Fibroblast of skin of left quadriceps (primary cell): ENCODE measurements at regions not wholly inside any gene's neighbourhood (a gene's known extent, or its start where the extent isn't known, plus 50 kb on each side); places are given as distances from the start of the nearest gene placed in this dataset.

ENCODE experiments used
- DNase-seq, 2 experiments: peaks; one replicate each; pipeline ENCODE4 v3.0.0-alpha.2; 2013; ENCODE audit warnings: low read depth in 2 of 2

DNA sequence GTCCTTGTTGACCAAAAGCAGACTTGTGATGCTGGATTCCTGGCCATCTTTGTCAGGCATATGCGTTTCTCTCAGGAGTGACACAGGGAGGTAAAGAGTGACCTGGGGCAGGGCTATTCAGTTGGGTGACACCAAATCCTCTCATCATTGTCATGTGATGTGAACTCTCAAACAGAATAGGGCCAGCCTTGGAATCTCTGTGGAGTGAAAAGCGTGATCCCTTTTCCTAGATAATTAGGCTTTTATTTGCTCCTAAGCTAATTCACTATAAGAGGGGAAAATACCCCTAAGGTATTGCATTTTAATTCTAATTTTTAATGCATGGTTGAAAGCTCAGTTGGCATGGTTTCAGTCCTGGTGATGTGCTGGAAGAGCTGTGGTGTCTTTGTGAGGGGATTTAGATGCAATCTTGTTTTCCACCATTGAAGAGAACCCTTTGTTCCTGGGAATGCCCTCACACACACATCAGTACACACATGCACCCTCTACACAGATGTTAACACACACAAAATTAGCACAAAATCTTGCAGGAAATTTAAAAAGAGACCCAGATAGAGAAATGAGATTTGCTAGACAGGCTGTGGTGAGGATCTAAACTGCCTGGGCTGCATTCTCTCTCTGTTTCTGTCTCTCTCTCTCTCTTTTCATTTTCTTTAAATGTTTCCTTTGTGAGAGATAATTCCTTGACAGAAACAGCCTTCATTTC, 349.9 kb downstream of the TSN start:
- no peak for DNase-seq

DNA sequence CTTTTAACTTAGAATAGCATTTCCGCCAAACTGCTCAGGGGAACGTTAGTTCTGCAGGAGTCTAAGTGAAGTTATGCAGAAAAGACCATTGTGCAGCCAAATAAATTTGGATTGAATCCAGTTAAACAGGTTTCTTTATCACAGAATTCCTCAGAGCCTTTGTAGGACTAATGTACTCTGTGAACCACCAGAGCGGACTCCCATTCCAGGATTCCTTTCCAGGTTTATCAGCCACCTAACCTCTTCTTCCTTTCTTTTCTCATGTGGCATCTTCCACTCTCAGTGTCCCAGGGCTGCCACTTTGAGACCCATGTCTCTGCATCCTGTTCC, 350.4 kb downstream of the TSN start:
- no peak for DNase-seq

GRCh38 chr2:122108186-122108585, 352.7 kb downstream of the TSN start:
- DNase-seq = no peak

GRCh38 chr2:122112216-122113005, 357.0 kb downstream of the TSN start:
- DNase-seq = no peak

DNA sequence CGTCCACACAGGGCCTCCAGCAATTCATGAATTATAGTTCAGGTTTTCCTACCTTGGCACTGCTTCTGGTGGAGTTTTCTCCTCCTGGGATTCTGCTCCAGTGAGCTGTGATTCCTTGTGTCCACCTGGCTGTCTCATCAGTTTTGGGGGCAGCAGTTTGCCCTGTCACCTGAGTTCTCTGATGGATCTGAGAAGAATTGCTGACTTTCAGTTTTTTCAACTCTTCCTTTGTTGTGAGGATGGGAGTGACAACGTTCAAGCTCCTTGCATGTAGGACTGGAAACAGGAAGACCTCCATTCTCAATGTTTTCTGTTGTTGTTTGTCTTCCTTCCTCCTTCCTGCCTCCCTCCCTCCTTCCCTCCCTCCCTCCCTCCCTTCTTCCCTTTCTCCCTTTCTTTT, 359.0 kb downstream of the TSN start:
- DNase-seq = no peak

DNA sequence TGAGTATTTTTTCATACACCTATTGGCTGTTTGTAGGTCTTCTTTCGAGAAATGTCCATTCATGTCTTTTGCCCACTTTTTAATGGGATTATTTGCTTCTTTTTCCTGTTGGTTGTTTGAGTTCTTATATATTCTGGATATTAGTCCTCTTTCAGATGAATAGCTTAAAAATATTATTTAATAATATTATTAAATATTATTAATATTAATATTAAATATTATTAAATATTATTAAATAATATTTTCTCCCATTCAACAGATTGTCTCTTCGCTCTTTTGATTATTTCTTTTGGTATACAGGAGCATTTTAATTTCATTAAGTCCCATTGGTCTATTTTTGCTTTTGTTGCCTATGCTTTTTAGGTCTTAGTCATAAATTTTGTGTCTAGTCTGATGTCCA, 361.9 kb downstream of the TSN start:
- no peak for DNase-seq

DNA sequence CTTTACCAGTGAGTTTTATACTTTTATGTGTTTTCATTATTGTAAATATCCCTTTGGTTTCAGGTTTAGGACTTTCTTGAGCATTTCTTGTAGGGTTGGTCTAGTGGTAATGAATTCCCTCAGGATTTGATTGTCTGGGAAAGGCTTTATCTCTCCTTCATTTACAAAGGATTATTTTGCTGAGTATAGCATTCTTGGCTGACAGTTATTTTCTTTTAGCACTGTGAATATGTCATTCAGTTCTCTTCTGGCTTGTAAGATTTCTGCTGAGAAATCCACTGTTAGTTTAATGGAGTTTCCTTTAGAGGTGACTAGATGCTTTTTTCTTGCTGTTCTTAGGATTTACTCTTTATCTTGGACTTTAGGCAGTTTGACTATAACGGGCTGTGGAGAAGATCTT, 373.9 kb downstream of the TSN start:
- DNase-seq = no peak

- no peak for DNase-seq
These were observed 376.8 kb downstream of the TSN start for GRCh38 chr2:122132147-122132691.

DNA sequence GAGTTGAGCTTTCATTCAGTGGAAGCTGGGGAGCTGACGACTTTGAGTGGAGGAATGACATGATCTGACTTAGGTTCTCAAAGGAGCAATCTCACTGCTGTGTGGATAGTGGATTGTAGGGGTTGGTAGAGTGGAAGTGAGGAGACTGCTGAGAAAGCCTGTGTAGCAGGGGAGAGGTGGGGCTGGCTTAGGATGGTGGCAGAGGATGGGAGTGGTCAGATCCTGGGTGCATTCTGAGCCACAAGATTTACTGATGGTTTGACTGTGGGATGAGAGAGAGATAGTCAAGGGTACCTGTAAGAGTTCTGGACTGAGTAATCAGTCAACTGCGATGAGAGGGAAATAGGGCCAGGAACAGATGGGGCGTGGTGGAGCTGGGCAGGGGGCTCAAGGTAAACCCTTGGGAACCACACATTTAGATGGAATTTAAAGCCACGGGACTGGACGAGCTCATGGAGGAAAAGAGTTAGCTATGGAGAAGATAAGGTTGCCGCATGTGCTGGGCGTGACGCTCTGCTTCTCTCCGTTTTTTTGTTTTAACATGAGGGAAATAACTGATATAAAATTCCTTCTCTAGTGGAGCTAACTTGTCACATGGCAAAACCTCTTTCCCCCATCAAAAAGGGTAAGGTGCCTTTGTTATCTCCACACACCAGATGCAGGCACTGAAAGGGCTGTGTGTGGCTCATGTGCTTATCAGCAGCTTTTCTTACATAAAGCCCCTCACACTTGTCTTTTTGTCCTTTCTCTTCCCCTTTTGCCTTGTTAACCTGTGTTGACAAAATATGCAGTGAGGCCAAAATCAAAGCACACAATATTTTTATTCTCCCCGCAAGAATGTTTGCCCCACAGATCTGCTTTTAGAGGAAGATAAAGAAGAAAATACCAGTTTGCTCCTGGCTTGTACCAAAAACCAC, 379.8 kb downstream of the TSN start:
- no peak for DNase-seq

DNA sequence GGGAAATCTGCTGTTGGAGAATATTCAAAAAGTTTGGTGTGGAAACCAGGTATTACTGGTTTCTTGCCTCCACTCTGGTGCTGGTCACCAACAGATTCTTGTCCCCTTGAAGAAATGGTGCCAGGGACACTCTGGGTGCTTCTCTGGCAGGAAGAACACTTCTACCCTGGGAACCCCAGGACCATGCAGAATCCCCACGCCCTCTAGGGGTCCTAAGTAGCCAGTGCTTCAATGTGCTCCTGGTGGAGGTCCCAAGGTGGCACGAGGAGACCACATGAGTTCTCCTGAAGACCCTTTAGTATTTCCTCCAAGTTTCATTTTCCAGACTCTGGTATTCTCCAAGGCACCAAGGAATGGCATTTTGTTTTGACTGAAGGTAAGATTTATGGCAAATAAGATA, 380.6 kb downstream of the TSN start:
- DNase-seq = no peak

DNA sequence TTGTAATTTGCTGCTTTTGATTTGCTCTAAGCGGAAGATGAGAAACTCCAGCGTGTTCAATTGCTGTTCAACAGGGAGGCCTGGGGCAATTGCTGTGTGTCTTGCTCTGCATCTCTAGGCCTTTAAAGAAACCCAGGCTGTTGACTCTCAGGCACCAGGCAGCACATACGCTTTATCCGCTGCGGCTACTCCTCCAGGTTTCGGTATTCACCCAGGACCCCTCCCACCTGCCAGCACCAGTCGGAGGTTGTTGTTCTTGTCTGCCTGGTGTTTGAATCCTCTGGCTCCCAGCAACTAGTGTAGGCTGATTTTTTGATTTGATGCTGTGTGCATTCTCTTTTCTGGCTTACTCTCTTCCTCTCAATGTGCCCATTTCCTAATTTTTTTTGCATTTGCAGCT, 383.1 kb downstream of the TSN start:
- DNase-seq = no peak

DNA sequence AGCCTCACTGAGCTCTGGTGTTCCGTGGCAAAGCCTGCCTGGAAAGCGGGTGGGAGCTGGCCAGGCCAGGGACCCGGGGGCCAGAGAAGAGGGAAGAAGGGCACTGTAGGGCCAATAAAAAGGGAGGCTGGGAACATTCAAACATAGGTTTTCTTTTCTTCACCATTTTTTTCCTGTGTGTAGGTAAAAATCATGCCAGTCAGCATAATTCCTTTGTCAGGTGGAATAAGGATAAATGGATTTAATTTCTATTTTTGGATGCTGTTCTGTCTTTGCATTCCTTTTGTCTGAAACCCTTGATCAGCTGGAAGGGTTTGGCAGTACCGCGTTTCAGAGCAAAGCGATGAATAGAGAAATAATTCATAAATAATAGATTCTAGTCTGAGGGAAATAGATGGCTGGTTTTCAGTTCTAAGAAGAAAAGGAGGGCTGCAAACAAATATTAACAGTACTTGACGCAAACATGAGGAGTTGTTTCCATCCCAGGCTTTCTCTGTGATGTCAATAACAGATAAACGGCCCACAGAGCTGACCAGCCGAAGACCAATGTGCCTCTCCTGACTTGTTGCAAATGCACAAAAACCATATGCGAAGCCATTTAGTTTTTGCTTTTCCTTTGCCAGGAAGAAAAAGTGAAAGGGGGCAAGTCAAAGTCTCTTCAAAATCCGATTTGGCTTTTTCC, 384.4 kb downstream of the TSN start:
- no peak for DNase-seq

GRCh38 chr2:122144884-122145283, 389.4 kb downstream of the TSN start:
- no peak for DNase-seq

DNA sequence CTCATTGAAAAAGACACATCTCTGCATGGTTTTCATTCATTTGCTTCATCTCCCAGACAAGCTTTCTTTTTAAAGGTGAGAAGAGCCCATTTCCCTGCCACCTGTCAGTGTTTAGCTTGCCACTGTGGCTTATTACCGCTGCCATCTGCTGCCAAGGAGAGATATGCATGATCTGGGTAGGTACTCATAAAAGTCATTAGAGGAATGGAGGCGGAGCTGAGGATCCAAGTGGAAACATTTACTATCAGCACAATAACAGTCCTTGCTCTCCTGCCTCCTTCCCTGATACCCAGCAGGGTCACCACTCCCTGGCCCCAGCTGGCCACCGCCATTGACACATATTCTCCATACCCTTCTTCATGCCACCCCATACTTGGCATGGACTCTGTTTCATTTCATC, 390.4 kb downstream of the TSN start:
- DNase-seq = no peak

GRCh38 chr2:122148128-122148767, 392.8 kb downstream of the TSN start:
- no peak for DNase-seq

- DNase-seq = no peak
These were observed 395.3 kb downstream of the TSN start for GRCh38 chr2:122150524-122151280.

DNA sequence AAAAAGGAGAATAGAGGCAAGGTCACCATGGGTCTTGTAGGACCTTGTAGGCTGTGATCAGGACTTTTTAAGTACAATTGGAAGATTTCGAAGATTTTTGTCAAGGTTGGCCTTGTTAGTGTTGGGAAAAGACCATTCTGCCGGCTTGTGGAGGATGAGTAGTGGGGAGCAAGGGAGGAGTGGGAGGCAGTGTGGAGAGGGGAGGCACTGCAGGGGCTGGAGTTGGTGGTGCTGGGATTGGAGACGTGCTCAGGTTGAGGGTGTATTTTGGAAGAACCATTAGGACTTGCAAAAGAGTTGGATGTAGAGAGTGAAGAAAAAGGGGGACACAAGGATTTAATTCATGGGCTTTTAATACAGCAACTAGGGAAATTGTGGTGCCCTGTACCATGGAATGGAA, 397.1 kb downstream of the TSN start:
- DNase-seq = no peak

- DNase-seq = no peak
These were observed 400.9 kb downstream of the TSN start for GRCh38 chr2:122156176-122156890.

DNA sequence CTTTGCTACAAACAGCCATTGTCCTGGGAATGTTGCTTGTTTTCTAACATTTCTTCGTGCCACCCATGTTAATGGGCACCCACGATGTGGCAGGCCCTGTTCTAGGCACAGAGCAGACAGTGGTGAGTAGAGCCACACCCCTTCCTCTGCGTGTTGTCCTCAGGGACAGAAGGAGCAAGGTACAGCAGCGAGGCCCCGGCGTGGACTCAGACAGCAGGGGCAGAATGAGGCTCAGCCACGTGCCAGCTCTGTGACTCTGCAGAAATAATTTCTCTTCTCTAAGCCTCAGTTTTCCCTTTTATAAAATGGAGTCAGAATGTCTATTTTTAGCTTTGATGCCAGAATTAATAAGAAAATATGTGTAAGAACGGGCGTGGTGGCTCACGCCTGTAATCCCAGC, 401.7 kb downstream of the TSN start:
- DNase-seq = no peak

DNA sequence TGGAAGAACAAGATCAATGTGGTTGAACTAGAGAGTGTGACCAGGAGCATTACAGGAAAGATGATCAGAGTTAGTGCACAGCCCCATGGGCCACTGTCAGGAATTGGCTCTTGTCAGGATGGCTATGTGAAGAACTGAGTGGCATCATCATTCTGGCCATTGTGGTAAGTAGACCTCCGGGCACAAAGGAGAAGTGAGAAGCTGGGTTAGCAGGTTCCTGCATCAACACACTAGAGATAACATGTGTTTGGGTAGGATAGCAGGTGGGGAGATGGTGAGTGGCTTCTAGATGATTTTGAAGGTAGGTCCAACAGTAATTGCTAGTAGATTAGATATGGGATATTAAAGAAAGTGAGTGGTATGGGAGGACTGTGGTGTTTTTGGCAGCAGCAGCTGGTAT, 408.2 kb downstream of the TSN start:
- DNase-seq = no peak
